GM21576 (cell line): ENCODE measurements at regions not wholly inside any gene's neighbourhood (a gene's known extent, or its start where the extent isn't known, plus 50 kb on each side); places are given as distances from the start of the nearest gene placed in this dataset.

Source experiments
- ATAC-seq: cut with Tn5 transposase; IDR thresholded peaks from one replicate; pipeline ENCODE4 v1.9.1; 2021; ENCODE audit warnings: mild to moderate bottlenecking, moderate library complexity; ENCODE audit not compliant: unreplicated experiment

DNA sequence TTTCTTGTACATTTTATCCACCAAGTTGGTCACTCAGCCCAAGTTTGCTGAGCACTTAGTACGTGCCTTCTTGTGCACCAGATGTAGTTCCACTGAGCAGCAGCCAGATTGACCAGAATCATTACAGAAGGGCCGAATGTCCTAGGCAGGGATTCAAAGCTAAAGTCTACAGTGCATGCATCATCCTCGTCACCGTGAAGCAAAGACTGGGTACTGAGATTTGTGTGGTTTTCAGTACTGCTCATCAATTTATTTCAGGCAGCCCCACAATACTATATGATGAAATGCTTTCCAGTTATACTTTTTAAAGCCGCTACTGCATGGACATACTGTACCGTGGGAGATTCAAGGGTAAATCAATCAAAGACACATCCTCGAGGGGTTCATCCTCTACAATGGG is 227.0 kb downstream of the ARRDC4 start:
- no peak for ATAC-seq

DNA sequence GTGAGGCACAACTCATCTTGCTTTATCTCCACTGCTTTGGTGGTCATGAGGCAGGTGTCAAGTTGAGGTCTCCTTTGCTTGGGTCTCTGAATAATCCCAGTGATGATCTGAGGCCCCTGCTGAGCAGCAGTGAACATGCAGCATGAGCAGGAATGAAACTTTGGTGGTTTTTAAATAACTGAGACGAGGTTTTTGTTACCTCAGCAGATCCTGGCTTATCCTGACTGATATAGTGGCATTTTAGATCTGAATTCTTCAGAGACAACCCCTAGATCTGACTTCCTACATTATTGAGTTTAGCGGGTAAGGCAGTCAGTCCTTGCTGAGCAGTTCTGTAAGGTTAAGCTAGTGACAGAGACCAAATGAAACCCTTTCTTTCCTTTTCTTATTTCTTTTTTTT is 230.4 kb downstream of the ARRDC4 start:
- ATAC-seq: no peak

GRCh38 chr15:98195796-98196195 is 235.3 kb downstream of the ARRDC4 start:
- no peak for ATAC-seq

DNA sequence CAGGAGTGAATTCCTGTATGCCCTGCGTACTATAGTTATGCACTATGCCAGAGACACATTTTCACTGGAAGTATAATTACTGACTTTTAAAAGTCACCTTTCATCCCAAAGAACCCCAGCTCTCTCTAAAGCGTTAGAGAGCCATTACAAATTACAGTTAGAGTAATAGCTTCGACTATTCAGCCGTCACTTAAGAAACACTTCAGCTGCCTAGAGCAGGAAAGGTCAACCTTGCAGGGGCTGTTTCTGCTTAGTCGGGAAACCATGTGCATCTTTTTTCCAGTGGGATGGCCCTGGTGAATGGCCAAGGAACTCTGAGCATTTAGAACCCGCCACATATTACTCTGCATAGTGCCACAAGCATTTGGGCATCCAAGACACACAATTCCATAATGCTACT is 235.9 kb downstream of the ARRDC4 start:
- no peak for ATAC-seq

- no peak for ATAC-seq
Measured at GRCh38 chr15:98202256-98202655, 241.8 kb downstream of the ARRDC4 start.

GRCh38 chr15:98203872-98204660 is 243.6 kb downstream of the ARRDC4 start:
- ATAC-seq: no peak

- no peak for ATAC-seq
Measured at GRCh38 chr15:98207928-98208327, 247.4 kb downstream of the ARRDC4 start.

DNA sequence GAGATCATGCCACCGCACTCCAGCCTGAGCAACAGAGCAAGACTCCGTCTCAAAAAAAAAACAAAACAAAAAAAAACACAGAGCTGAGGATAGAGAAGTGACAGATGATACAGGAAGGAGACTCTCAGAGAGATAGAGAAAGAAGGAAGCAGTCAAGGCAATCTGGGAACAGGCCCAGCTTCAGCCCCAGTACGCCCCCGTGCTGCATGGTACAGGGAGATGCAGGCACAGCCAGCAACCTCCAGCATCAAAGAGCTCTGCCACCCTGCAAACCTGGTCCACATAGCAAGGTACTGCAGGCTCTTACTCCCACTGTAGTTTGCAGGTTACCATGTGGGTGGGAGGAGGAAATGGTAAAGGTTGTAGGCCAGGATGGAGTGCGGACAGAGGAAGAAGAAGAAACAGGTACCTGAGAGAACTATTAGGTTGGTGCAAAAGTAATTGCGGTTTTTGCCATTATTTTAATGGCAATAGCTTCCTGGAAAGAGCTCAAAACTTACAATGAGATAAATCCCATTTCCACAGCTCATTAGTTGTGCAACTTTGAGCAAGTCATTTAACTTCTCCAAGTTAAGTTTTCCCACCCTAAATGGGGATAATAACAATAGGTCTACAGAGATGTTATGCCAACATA is 253.0 kb downstream of the ARRDC4 start:
- no peak for ATAC-seq

DNA sequence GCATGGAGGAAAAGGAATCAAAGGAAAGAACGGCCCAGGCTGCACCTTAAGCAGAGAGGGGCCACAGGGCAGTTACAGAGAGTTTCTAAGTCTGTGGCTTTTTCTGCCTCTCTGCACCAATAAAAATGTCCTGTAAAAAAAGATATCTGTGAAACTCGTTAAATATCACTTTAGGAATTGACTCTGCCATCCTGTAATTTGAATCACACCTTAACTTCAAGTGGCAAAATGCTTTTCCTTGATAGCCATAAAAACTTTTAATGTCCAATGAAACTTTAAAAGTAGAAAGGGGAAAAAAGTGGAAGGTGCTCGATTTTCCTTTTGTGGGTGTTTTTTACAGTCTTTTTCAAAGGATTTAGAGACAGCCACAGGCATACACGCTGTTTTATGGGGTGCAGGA is 255.7 kb downstream of the ARRDC4 start:
- no peak for ATAC-seq

- ATAC-seq: no peak
Measured at GRCh38 chr15:98217356-98217755, 256.9 kb downstream of the ARRDC4 start.

- ATAC-seq: no peak
Measured at GRCh38 chr15:98221144-98221543, 260.6 kb downstream of the ARRDC4 start.

- ATAC-seq: no peak
Measured at GRCh38 chr15:98221577-98221976, 261.1 kb downstream of the ARRDC4 start.

- no peak for ATAC-seq
Measured at GRCh38 chr15:98226149-98226548, 265.6 kb downstream of the ARRDC4 start.

GRCh38 chr15:98226578-98226977 is 266.1 kb downstream of the ARRDC4 start:
- ATAC-seq: no peak

DNA sequence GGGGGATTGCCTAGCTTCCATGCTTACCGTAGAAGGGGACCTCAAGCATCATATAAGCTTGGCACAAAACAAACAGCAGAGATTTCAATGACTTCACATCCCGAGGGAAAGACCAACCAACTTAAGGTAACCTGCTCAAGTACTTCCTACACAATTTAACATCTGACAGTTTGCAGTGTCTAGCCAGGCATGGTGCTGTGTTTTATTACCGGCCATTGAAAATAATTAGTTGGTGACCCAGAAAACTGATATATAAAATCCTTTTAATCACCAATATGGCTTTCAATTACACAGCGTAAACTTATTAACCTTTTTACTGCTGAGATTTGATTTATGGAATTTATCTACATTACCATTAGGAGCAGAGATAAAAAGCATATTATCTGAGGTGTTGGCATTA is 268.3 kb downstream of the ARRDC4 start:
- no peak for ATAC-seq

- no peak for ATAC-seq
Measured at GRCh38 chr15:98230975-98231374, 270.5 kb downstream of the ARRDC4 start.

- no peak for ATAC-seq
Measured at GRCh38 chr15:98231696-98232440, 271.4 kb downstream of the ARRDC4 start.

GRCh38 chr15:98232761-98233160 is 272.3 kb downstream of the ARRDC4 start:
- ATAC-seq: no peak

DNA sequence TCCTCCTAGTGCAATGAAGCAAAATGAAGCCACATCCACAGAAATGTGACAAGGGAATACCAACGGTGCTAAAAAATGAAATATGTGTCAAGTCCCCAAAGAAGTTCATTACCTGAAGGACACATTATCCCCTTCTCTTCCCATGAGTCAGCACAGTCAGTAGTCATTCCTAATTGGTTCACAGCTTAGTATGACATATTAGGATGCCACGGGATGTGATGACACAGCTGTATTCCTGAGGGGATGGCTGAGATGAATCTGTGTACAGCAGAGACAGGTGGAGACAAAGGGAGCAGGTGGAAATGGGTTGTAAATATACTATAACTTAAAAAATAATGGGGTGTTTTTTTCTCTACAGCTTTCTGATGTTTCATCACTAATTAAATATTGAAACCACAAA is 273.4 kb downstream of the ARRDC4 start:
- ATAC-seq: no peak

GRCh38 chr15:98240303-98240702 is 279.8 kb downstream of the ARRDC4 start:
- no peak for ATAC-seq

GRCh38 chr15:98241032-98241554 is 280.6 kb downstream of the ARRDC4 start:
- no peak for ATAC-seq

DNA sequence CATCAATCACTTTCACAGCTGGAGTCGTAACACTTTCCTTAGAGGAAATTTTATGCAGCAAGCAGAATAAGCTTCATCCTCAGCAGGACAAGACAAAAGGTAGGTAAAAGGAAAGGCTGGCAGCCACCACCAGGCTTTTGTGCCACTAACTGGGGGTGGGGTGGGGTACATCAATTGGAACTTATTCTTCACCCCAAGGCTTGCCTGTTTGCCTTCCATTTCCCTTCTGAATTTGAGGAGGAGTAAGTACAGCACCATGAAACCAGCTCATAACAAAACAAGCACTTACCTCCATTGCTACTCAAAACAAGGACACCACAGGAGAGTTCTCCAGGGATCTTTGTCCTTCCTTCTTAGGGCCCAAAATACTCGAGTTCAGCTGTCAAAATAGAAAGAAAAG is 296.8 kb downstream of the ARRDC4 start:
- ATAC-seq: no peak
